K562 (cell line): ENCODE measurements at regions not wholly inside any gene's neighbourhood (a gene's known extent, or its start where the extent isn't known, plus 50 kb on each side); places are given as distances from the start of the nearest gene placed in this dataset.

Experiments
- GABPB2 ChIP-seq: fragments of 250-450 bp; sonication (Bioruptor Pico); conservative IDR thresholded peaks from 2 replicates; pipeline ENCODE4 v1.5.1; 2021; ENCODE audit warnings: mild to moderate bottlenecking
- MAFG ChIP-seq: fragments of 450-650 bp; conservative IDR thresholded peaks from 2 replicates; pipeline ENCODE4 v1.6.1; 2016; ENCODE audit warnings: missing genetic modification characterization, missing compliant biosample characterization
- MEIS2 ChIP-seq: fragments of 450-650 bp; IDR thresholded peaks from 2 replicates; pipeline ENCODE4 v1.6.1; 2014; ENCODE audit warnings: mild to moderate bottlenecking; ENCODE audit not compliant: partially characterized antibody
- PCBP1 ChIP-seq: fragments of 200-400 bp; formaldehyde crosslinking; IDR thresholded peaks from 2 replicates; pipeline ENCODE4 v1.6.1; 2018; ENCODE audit warnings: mild to moderate bottlenecking, low read depth, low read length; ENCODE audit not compliant: poor library complexity, severe bottlenecking
- ZC3H11A ChIP-seq: IDR thresholded peaks from 2 replicates; pipeline ENCODE4 v1.6.1; 2012; ENCODE audit warnings: low read depth, low read length, improper control_type of control experiment
- TF ChIP-seq, protein P1 (sequence below): sonication (generic); IDR thresholded peaks from 2 replicates; pipeline ENCODE4 v1.6.1; 2016
- TF ChIP-seq, protein P2 (sequence below), 2 experiments: fragments of 250-450 bp in 1 of 2; fragments of 450-650 bp in 1 of 2; sonication (Bioruptor Pico) in 1 of 2; IDR thresholded peaks; 2 replicates each; pipeline versions ENCODE4 v1.6.1 to v1.8.0; 2016 to 2021; ENCODE audit warnings: mild to moderate bottlenecking in 2 of 2, moderate library complexity in 2 of 2, missing compliant biosample characterization in 1 of 2, missing genetic modification characterization in 1 of 2
- TF ChIP-seq, protein P3 (sequence below): sonication (generic); formaldehyde crosslinking; IDR thresholded peaks from 2 replicates; pipeline ENCODE4 v1.8.1; 2023; ENCODE audit warnings: mild to moderate bottlenecking, missing genetic modification reagents
- TF ChIP-seq, protein P4 (sequence below): fragments of 450-650 bp; IDR thresholded peaks from 2 replicates; pipeline ENCODE4 v1.6.1; 2014; ENCODE audit warnings: low read depth, mild to moderate bottlenecking, moderate library complexity, borderline replicate concordance
- TF ChIP-seq, protein P5 (sequence below): fragments of 250-450 bp; sonication (Bioruptor Pico); IDR thresholded peaks from 2 replicates; pipeline ENCODE4 v1.8.0; 2022; ENCODE audit warnings: moderate library complexity, mild to moderate bottlenecking, inconsistent platforms

DNA sequence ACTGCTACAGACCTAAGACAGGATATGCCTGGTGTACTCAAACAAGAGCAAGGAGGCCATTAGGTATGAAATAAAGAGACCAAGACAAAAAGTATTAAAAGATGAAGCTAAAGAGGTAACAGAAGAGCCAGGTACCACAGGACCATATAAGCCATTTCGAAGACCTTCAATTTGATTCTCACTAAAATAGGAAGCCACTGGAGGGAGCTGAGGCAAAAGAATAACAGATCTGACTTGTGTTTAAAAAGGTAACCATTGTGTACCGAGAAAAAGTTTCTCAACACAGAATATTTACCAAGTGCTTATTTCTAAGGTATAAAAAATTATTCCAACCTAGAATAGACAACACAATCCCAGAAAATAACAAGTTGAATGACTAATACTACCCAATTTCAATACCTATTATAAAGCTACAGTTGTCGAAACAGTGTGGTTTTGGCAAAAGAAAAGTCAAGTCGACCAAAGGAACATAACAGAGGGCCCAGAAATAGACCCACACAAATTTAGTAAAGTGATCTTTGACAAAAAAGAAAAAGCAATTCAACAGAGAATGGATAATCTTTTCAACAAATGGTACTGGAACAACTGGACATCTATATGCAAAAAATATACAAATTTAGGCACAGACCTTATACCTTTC is 125.3 kb upstream of the DST start (continued):
- TF ChIP-seq PCBP1, result no peak
- no peak for TF ChIP-seq ZC3H11A
- TF ChIP-seq, protein P1, sequence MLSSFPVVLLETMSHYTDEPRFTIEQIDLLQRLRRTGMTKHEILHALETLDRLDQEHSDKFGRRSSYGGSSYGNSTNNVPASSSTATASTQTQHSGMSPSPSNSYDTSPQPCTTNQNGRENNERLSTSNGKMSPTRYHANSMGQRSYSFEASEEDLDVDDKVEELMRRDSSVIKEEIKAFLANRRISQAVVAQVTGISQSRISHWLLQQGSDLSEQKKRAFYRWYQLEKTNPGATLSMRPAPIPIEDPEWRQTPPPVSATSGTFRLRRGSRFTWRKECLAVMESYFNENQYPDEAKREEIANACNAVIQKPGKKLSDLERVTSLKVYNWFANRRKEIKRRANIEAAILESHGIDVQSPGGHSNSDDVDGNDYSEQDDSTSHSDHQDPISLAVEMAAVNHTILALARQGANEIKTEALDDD, result no peak
- TF ChIP-seq MAFG (tag), result no peak
- TF ChIP-seq, protein P2, sequence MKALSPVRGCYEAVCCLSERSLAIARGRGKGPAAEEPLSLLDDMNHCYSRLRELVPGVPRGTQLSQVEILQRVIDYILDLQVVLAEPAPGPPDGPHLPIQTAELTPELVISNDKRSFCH (CRISPR knock-in tag; IDR thresholded peaks at IDR 0.05), result no peak
- TF ChIP-seq, protein P2 (tag; IDR thresholded peaks at IDR 0.05), result no peak
- TF ChIP-seq MEIS2, result no peak
- TF ChIP-seq, protein P3, sequence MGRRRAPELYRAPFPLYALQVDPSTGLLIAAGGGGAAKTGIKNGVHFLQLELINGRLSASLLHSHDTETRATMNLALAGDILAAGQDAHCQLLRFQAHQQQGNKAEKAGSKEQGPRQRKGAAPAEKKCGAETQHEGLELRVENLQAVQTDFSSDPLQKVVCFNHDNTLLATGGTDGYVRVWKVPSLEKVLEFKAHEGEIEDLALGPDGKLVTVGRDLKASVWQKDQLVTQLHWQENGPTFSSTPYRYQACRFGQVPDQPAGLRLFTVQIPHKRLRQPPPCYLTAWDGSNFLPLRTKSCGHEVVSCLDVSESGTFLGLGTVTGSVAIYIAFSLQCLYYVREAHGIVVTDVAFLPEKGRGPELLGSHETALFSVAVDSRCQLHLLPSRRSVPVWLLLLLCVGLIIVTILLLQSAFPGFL (CRISPR knock-in tag), result no peak
- TF ChIP-seq, protein P4, sequence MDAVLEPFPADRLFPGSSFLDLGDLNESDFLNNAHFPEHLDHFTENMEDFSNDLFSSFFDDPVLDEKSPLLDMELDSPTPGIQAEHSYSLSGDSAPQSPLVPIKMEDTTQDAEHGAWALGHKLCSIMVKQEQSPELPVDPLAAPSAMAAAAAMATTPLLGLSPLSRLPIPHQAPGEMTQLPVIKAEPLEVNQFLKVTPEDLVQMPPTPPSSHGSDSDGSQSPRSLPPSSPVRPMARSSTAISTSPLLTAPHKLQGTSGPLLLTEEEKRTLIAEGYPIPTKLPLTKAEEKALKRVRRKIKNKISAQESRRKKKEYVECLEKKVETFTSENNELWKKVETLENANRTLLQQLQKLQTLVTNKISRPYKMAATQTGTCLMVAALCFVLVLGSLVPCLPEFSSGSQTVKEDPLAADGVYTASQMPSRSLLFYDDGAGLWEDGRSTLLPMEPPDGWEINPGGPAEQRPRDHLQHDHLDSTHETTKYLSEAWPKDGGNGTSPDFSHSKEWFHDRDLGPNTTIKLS, result no peak
- TF ChIP-seq, protein P5, sequence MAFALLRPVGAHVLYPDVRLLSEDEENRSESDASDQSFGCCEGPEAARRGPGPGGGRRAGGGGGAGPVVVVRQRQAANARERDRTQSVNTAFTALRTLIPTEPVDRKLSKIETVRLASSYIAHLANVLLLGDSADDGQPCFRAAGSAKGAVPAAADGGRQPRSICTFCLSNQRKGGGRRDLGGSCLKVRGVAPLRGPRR (CRISPR knock-in tag), result no peak
- no peak for TF ChIP-seq GABPB2 (CRISPR knock-in tag)
